GM19035 (cell line): ENCODE measurements at regions not wholly inside any gene's neighbourhood (a gene's known extent, or its start where the extent isn't known, plus 50 kb on each side); places are given as distances from the start of the nearest gene placed in this dataset.
"Not testable (repeated sequence)": the region's sequence is repeated elsewhere in the genome, so short reads cannot be mapped to it uniquely, and the experiment has no call there.

Experiments used
- ATAC-seq: cut with Tn5 transposase; IDR thresholded peaks from one replicate; pipeline ENCODE4 v1.9.1; 2021; ENCODE audit not compliant: unreplicated experiment

DNA sequence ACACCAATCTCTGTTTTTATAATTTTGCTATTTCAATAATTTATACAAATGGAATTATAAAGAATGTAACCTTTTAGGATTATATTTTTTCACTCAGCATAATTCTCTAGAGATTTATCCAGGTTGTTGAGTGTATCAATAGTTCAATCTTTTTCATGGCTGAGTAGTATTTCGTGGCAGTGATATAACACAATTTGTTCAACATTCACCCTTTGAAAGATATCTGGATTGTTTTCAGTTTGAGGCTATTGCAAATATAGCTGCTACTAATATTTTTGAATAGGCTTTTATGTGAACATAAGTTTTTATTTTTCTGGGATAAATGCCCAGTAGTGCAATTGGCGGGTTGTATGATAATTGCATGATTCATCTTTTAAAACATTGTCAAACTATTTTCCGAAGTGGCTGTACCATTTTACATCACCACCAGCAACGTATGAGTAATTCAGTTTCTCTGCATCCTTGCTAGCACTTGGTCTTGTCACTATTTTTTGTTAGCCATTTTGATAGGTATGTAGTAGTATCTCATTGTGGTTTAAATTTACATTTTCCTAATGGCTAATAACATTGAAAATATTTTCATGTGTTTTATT is 55.6 kb upstream of the ABCD3 start:
- ATAC-seq: no peak

- no peak for ATAC-seq
Observed at GRCh38 chr1:94358630-94359599, 59.3 kb upstream of the ABCD3 start.

DNA sequence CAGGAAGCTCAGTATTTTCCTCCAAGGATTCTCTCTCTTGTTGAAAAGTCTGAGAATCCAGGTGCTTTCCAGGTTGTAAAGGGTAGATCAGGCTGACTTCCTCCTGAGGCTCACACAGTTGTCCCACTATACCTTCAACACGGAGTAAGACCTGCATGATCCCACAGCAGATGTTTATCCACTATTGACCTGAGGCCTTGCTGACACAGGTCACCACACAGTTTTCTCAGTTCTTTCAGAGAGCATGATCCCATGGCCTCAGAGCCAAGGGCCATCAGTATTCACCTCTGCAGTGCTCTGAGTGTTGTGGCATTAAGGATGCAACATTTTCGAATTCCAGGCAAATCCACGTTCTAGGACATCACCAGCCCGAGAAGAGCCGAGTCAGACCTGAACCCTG is 60.5 kb upstream of the ABCD3 start:
- no peak for ATAC-seq

- ATAC-seq: no peak
Observed at GRCh38 chr1:94355485-94355980, 62.7 kb upstream of the ABCD3 start.

DNA sequence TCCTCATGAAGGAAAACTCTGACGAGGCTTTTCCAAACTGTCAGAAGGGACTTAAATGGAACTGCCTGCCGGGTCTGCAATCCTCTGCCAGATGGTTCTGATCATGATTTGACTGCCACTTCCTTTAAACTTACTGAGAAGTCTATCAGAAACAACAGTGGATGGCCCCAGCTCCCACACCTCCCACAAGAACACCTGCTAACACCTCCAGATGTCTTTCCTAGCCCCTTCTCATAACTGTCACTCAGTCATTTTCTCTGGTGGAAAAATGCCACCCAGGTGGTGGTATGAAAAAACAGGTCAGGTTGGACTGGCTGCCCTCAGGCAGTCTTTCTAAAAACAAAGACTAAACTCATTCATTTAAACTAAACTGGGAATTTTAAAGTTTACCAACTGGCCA is 66.7 kb upstream of the ABCD3 start:
- no peak for ATAC-seq

DNA sequence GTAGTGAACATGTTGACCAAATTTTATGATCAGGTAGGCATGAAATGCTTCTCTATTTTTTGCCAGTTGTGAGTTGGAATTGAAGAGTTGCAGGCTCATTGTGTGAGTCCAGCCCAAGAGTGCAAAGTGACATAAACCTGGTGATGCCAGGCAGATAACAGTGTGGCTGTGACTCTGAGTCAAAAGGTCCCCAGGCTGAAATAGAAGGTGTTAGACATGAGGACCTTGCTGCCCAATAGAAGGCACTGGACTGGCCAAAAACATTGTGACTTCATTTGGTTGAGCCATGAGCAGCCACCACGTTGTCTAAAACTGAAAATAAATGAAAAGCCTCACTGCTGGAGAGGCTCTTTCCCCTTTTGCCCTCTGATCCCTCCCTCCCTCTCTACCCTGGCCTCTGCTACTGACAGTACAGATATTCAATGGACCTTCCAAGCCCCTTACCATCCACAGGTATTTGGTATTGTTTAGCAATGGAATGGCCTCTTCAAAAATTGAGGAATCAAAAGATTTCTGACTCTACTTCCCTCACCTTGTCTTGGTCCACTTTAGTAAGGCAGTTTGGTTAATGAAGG is 67.8 kb upstream of the ABCD3 start:
- ATAC-seq: no peak

- ATAC-seq: no peak
Observed at GRCh38 chr1:94349853-94350252, 68.3 kb upstream of the ABCD3 start.

DNA sequence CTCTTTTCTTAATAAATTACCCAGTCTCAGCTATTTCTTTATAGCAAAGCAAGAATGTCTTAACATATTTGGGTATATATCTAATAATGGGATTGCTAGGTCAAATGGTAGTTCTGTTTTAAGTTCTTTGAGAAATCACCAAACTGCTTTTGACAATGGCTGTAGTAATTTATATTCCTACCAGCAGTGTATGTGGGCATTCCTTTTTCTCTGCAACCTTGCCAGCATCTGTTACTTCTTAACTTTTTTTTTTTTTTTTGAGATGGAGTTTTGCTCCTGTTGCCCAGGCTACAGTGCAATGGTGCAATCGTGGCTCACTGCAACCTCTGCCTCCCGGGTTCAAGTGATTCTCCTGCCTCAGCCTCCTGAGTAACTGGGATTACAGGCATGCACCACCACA is 69.8 kb upstream of the ABCD3 start:
- not testable (repeated sequence) for ATAC-seq

GRCh38 chr1:94345148-94345721 is 73.0 kb upstream of the ABCD3 start:
- no peak for ATAC-seq

DNA sequence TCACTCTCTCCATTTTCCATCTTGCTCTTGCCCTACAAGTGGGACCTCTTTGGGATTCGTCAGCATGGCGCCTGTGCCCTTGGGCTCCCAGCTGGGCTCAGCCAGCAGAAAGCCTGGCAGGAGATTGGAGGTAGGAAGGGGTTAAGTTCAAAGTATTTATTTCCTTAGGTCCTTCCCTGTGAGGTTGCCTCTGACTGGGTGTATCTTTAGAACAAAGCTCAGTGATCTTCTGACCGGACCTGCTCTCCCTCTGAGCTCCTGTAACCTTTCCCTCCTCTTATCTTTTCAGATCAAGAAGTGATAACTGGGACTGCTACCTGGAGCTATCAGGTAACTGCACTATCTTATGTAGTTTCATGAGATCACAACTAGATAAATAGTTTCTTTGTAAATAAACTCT is 75.8 kb upstream of the ABCD3 start:
- no peak for ATAC-seq

- ATAC-seq: no peak
Observed at GRCh38 chr1:94339206-94339927, 78.8 kb upstream of the ABCD3 start.

GRCh38 chr1:94336991-94337390 is 81.2 kb upstream of the ABCD3 start:
- ATAC-seq: no peak

GRCh38 chr1:94335950-94336349 is 82.2 kb upstream of the ABCD3 start:
- ATAC-seq: peak; percentile 44

GRCh38 chr1:94335447-94335846 is 82.7 kb upstream of the ABCD3 start:
- no peak for ATAC-seq

DNA sequence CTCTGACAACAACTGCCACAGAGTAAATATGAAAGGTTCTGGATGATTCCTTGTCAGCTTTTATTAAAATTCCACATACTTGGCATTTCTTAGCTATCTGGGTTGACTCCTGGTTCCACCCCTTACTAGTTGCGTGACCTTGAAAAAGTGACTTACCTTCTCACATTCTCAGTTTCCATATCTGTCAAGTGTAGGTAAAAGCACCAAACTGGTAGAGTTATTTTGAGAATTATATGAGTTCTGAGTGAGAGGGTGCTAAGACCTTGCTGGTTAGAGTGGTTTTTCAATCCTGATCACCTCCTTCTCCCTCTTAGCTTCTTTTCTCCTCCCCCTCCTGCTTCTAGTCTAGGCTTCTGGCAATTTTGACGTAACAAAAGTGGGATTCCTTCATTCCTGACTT is 83.4 kb upstream of the ABCD3 start:
- no peak for ATAC-seq

DNA sequence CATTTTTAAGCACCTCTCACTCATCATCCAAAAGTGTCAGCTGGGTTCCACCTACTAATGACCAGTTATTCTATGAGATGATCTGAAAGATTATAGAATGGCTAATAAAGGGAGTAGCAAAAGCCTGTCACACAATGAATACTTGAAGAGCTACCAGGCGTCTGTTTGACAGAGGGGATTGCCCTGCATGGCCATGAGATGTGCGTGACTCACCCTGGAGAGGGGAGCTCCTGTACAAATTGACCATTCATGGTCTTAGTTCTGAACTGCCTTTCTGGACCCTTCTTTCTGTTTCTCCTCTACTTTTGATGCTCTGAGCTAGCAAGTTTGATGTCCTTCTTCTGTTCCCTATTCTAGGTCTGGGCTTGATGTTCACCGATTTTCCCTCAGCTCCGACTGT is 85.2 kb upstream of the ABCD3 start:
- peak; percentile 51 for ATAC-seq

DNA sequence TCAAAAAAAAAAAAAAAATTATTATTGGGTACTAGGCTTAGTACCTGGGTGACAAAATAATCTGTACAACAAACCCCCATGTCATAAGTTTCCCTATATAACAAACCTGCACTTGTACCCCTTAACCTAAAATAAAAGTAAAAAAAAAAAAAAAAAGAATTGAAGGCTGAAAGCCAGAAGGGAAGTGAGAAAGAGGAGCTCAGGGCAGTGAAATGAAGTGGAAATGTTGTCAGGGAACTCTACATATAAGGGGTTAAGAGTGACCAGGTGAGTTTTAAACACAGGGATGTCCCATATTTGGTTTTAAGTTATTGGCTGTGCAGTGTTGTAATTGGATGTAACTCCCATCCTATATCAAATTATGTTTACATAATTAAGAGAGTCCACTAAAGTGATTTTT is 85.7 kb upstream of the ABCD3 start:
- ATAC-seq: no peak

DNA sequence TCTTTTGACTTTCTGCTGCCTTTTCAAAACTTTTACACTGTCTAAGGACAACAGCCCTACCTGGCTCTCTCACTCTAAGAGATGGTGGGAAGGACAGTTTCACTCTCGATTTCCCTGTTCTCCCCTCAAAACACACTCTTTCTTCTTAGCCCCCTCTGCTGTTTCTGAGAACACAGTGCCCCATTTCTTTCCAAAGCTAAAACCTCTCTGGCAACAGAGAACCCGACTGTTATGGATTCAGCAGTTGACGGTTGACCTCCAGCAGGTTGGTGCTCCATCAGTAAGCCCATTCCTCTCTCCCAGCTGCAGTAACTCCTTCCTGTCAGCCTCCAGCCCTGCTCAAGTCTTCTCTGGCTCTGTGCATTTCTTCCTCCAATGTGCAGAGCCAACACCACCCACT is 88.2 kb upstream of the ABCD3 start:
- no peak for ATAC-seq

DNA sequence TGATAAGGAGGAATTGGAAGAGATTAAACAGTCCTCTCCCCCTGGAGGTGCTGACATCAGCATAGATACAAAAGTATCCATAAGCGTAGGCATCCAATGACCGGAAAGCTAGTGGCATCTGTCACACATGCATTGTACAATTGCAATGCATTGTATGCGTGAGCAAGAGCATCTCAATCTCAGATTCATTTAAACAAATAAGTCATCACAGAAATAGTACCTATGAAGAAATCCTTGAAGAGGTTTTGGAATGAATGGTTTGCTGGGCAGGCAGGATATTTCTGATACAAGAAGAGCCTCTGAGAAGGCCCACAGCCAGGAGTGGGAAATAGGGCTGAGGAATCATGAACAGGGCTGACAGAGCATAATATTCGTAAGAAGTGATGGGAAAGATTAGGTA is 88.9 kb upstream of the ABCD3 start:
- no peak for ATAC-seq

DNA sequence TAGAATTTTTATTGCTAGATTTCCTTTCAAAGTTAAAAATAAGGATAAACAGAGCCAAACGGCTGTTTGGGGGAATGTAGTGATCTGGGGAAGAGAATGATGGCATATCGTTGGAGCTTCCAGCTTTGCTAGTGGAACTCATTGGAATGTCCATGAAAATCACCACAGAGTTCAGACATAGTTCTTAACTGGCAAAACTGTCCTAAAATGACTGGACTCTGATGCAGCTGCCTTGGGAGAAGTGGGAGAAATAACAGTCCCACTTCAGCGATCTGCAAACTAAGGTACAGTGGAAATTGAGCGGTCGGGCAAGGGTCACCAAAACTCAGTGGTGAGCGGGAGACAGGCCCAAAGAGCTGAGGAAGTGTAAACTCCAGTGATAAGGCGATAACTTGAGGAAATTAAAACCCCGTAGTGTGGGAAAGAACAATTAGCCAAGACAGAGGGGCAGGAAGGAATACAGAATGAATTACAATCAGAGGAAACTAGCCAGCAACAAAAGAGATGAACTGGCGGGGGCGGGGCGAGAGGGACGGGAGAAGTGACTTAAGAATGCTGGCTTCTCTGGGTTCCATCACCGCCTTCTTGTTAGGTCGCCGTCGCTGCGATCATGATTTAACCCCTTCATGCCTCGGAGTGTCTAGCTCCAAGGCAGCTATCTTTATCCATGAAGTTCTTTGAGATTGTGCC is 89.8 kb upstream of the ARHGAP29 start:
- no peak for ATAC-seq
